Glutamatergic neuron (in vitro differentiated cells): ENCODE measurements at regions not wholly inside any gene's neighbourhood (a gene's known extent, or its start where the extent isn't known, plus 50 kb on each side); places are given as distances from the start of the nearest gene placed in this dataset.

Source experiments
- DNase-seq: peaks from one replicate; pipeline ENCODE4 v3.0.0; 2022
- H3K27ac Mint-ChIP-seq: one replicate; pipeline ENCODE4 v1.8.0; 2020; ENCODE audit warnings: mild to moderate bottlenecking, mixed read lengths, inconsistent platforms; ENCODE audit not compliant: unreplicated experiment
- H3K27me3 Mint-ChIP-seq: one replicate; pipeline ENCODE4 v1.8.0; 2020; ENCODE audit warnings: mild to moderate bottlenecking, moderate library complexity, mixed read lengths, inconsistent platforms; ENCODE audit not compliant: unreplicated experiment
- H3K36me3 Mint-ChIP-seq: one replicate; pipeline ENCODE4 v1.8.0; 2020; ENCODE audit warnings: mild to moderate bottlenecking, mixed read lengths, inconsistent platforms; ENCODE audit not compliant: unreplicated experiment
- H3K4me1 Mint-ChIP-seq: one replicate; pipeline ENCODE4 v1.8.0; 2020; ENCODE audit warnings: mild to moderate bottlenecking, low read depth, mixed read lengths, inconsistent platforms; ENCODE audit not compliant: unreplicated experiment
- H3K4me3 Mint-ChIP-seq: one replicate; pipeline ENCODE4 v1.8.0; 2020; ENCODE audit warnings: mild to moderate bottlenecking, mixed read lengths, inconsistent platforms; ENCODE audit not compliant: unreplicated experiment
- H3K9me3 Mint-ChIP-seq: one replicate; pipeline ENCODE4 v1.8.0; 2020; ENCODE audit warnings: mild to moderate bottlenecking, moderate library complexity, mixed read lengths, inconsistent platforms; ENCODE audit not compliant: unreplicated experiment
- CTCF ChIP-seq: fragments of 200-600 bp; sonication (generic); IDR thresholded peaks from one replicate; pipeline ENCODE4 v1.5.0; 2021; ENCODE audit not compliant: partially characterized antibody, unreplicated experiment

GRCh38 chr5:179422213-179422855 is 77.1 kb upstream of the ADAMTS2 start:
- no peak for DNase-seq
- peaks cover 13% of the 10 kb centered on the region for H3K4me1 Mint-ChIP-seq

GRCh38 chr5:179421144-179421901 is 76.1 kb upstream of the ADAMTS2 start:
- no peak overlapping the region for H3K4me3 Mint-ChIP-seq

More at GRCh38 chr5:179422213-179422855, 77.1 kb upstream of the ADAMTS2 start:
- H3K27ac Mint-ChIP-seq: no peak overlapping the region
- H3K27me3 Mint-ChIP-seq: peaks cover 3% of the 10 kb centered on the region
- peaks cover 2% of the 10 kb centered on the region for H3K9me3 Mint-ChIP-seq
- no peaks in the 10 kb centered on the region for H3K36me3 Mint-ChIP-seq
- no peak overlapping the region for H3K4me3 Mint-ChIP-seq
- TF ChIP-seq CTCF: no peak

GRCh38 chr5:179420476-179420875 is 75.2 kb upstream of the ADAMTS2 start:
- H3K4me1 Mint-ChIP-seq: peaks cover 18% of the 10 kb centered on the region
- H3K36me3 Mint-ChIP-seq: no peaks in the 10 kb centered on the region
- no peak overlapping the region for H3K27ac Mint-ChIP-seq
- DNase-seq: no peak
- no peak overlapping the region for H3K4me3 Mint-ChIP-seq
- TF ChIP-seq CTCF: no peak
- H3K27me3 Mint-ChIP-seq: peaks cover 11% of the 10 kb centered on the region
- H3K9me3 Mint-ChIP-seq: no peaks in the 10 kb centered on the region

More at GRCh38 chr5:179421144-179421901, 76.1 kb upstream of the ADAMTS2 start:
- peaks cover 9% of the 10 kb centered on the region for H3K27me3 Mint-ChIP-seq
- no peak for DNase-seq
- no peaks in the 10 kb centered on the region for H3K36me3 Mint-ChIP-seq
- no peak overlapping the region for H3K27ac Mint-ChIP-seq
- peaks cover 17% of the 10 kb centered on the region for H3K4me1 Mint-ChIP-seq
- H3K9me3 Mint-ChIP-seq: peaks cover 2% of the 10 kb centered on the region
- no peak for TF ChIP-seq CTCF

GRCh38 chr5:179418972-179419371 is 73.7 kb upstream of the ADAMTS2 start:
- DNase-seq: no peak
- no peak overlapping the region for H3K4me3 Mint-ChIP-seq
- peaks cover 11% of the 10 kb centered on the region for H3K27me3 Mint-ChIP-seq
- H3K27ac Mint-ChIP-seq: no peak overlapping the region
- H3K4me1 Mint-ChIP-seq: peaks cover 18% of the 10 kb centered on the region
- H3K36me3 Mint-ChIP-seq: no peaks in the 10 kb centered on the region
- H3K9me3 Mint-ChIP-seq: no peaks in the 10 kb centered on the region
- no peak for TF ChIP-seq CTCF

GRCh38 chr5:179417696-179418095 is 72.4 kb upstream of the ADAMTS2 start:
- TF ChIP-seq CTCF: no peak
- Mint-ChIP-seq H3K36me3 (no peaks in the 10 kb centered on the region), H3K9me3 (peaks cover 1% of the 10 kb centered on the region), H3K4me3 (no peak overlapping the region), H3K4me1 (peaks cover 11% of the 10 kb centered on the region), H3K27me3 (peaks cover 10% of the 10 kb centered on the region), H3K27ac (no peak overlapping the region)
- no peak for DNase-seq
